Activated naive CD4-positive, alpha-beta T cell treated with anti-CD3 and anti-CD28 coated beads, Interleukin-2, amount 50 U/mL, for 72 hours (primary cell): ENCODE measurements at regions not wholly inside any gene's neighbourhood (a gene's known extent, or its start where the extent isn't known, plus 50 kb on each side); places are given as distances from the start of the nearest gene placed in this dataset.

Source experiments
- ATAC-seq, 2 donors: fragments of 150-1000 bp; cut with Tn5 transposase; 2 replicates each; pipeline ENCODE4 v1.10.0; 2021; ENCODE audit warnings: mild to moderate bottlenecking in 2 of 2, moderate library complexity in 2 of 2
- DNase-seq, 2 donors: peaks; one replicate each; pipeline ENCODE4 v3.0.0; 2021 to 2022; ENCODE audit warnings: low spot score in 2 of 2
- H3K27ac Mint-ChIP-seq, 2 donors: one replicate each; pipeline ENCODE4 v1.8.0; 2022; ENCODE audit warnings: mild to moderate bottlenecking in 2 of 2, mixed read lengths in 2 of 2
- H3K36me3 Mint-ChIP-seq, 2 donors: one replicate each; pipeline ENCODE4 v1.8.0; 2022; ENCODE audit warnings: mixed read lengths in 2 of 2
- H3K9me3 Mint-ChIP-seq, 2 donors: one replicate each; pipeline ENCODE4 v1.8.0; 2022; ENCODE audit warnings: mixed read lengths in 2 of 2

- Mint-ChIP-seq H3K9me3 (peaks cover 8 to 15% of the 10 kb centered on the region in 2 donors), H3K36me3 (peaks cover 16 to 29% of the 10 kb centered on the region in 2 donors), H3K27ac (no peak overlapping the region)
- ATAC-seq, result no peak
- DNase-seq, result no peak
Measured at GRCh38 chr14:85943192-85943591, 413.2 kb downstream of the FLRT2 start.

DNA sequence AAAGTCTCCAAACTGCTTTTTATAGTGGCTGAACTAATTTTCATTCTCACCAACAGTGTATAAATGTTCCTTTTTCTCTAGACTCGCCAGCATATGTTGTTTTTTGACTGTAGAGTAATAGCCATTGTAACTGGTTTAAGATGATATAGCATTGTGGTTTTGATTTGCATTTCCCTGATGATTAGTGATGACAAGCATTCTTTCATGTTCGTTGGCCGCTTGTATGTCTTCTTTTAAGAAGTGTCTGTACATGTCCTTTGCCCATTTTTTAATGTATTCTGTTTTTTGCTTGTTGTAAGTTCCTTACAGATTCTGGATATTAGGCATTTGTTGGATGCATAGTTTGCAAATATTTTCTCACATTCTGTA is 404.9 kb downstream of the FLRT2 start:
- Mint-ChIP-seq H3K9me3 (peaks cover 14 to 24% of the 10 kb centered on the region in 2 donors), H3K36me3 (peaks cover 17 to 24% of the 10 kb centered on the region in 2 donors), H3K27ac (peak overlapping the region; percentile 81 to 95)
- ATAC-seq, result peak; percentile 51 to 62
- DNase-seq, result no peak

DNA sequence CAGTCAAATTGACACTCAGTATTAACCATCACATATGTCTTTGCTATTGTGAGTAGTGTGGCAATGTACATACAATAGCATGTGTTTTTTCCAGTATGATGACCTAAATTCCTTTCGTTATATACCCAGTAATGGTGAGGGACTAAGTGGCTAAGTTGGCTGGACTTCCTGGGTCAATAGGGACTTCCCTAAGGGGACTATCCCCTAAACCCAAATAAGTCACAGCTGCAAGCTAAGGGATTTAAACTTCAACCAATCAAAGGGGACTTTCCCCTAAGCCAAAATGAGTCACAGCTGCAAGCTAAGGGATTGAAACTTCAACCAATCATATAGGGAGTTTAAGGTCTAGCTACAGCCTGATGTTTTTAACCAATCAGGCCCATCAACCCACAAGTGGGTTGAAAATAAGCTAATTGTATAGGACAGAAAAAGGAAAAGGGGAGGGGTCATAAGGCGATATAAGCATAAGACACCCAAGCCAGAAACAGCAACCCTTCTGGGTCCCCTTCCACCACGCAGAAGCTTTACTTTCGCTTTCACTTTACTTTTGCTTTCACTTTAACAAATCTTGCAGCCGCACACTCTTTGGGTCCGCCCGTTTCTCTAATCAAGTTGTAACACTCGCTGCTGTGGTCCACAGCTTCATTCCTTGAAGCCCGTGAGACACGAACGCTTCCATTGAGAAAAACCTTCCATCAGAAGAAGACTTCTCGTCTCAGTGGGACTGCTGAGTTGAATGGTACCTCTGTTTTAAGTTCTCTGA is 404.4 kb downstream of the FLRT2 start:
- peak; percentile 18 to 60 for DNase-seq
- Mint-ChIP-seq H3K36me3 (peaks cover 17 to 24% of the 10 kb centered on the region in 2 donors), H3K9me3 (peaks cover 14 to 24% of the 10 kb centered on the region in 2 donors), H3K27ac (peak overlapping the region; percentile 81 to 95)
- ATAC-seq, result peak; percentile 80 to 89

DNA sequence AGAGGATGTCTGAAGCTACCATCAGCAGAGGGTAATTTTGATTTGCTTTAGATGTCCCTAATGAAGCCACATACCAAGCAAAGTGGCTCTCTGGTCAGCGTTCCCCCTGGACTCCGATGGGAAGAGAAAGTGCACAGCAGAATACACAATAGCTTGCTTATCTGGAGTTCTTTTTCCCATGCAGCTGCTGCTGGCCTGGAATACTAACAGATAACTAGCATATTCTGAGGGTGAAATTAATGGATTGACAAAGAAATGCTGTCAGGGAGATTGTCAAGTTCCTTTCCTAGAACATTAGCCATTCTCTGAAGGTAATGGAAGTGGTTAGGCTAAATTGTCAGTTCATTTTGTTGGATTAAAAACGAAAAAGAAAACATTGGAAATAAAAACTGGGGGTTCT is 391.3 kb downstream of the FLRT2 start:
- no peak for DNase-seq
- no peaks in the 10 kb centered on the region for H3K9me3 Mint-ChIP-seq
- ATAC-seq, result no peak
- H3K27ac Mint-ChIP-seq, result no peak overlapping the region
- H3K36me3 Mint-ChIP-seq, result no peaks in the 10 kb centered on the region

DNA sequence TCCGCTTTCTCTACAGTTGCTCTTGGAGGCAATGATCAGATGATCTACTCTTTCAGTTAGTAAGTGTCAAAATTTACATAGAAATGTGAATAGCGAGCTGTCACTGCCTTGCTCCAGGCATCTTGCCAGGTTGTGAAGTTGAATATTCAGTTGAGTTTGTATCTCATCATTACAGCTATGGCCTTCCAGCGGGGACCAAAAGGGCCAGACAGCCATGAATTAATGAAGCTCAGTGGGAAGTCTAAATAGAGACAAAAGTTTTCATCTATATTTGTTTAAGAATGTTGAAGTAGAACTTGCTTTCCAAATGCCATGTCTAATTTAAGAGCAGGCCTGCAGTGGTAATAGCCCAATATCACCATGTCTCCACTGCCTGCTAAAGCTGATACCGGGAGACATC is 387.8 kb downstream of the FLRT2 start:
- Mint-ChIP-seq H3K36me3 (no peaks in the 10 kb centered on the region), H3K9me3 (no peaks in the 10 kb centered on the region), H3K27ac (no peak overlapping the region)
- no peak for DNase-seq
- no peak for ATAC-seq

DNA sequence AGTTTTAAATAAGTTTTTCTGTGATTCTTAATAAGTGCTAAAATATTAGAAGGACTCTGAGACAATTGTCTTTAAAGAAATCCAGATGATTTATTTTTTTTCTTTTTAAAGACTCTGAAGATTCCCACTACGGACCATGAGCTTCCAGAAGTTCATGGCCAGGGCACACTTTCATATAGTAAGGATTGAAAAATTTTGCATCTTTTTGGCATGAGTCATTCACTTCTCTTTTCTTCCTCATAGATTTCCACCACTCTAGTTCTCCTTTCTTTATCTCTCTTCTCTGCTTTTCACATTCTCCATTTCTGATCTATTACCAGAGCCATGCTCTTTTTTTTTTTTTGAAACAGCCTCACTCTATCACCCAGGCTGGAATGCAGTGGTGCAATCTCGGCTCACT is 385.8 kb downstream of the FLRT2 start:
- Mint-ChIP-seq H3K27ac (no peak overlapping the region), H3K36me3 (no peaks in the 10 kb centered on the region), H3K9me3 (no peaks in the 10 kb centered on the region)
- ATAC-seq (no peak), DNase-seq (no peak)

- no peak overlapping the region for H3K27ac Mint-ChIP-seq
- no peak for ATAC-seq
Measured at GRCh38 chr14:85912141-85912540, 382.2 kb downstream of the FLRT2 start.

GRCh38 chr14:85911044-85911443 is 381.1 kb downstream of the FLRT2 start:
- Mint-ChIP-seq H3K27ac (no peak overlapping the region), H3K9me3 (no peaks in the 10 kb centered on the region), H3K36me3 (no peaks in the 10 kb centered on the region)
- ATAC-seq (no peak), DNase-seq (no peak)

More at GRCh38 chr14:85912141-85912540, 382.2 kb downstream of the FLRT2 start:
- Mint-ChIP-seq H3K9me3 (no peaks in the 10 kb centered on the region), H3K36me3 (no peaks in the 10 kb centered on the region)
- DNase-seq, result no peak

- no peak for DNase-seq
- Mint-ChIP-seq H3K36me3 (no peaks in the 10 kb centered on the region), H3K9me3 (peaks cover 3 to 4% of the 10 kb centered on the region in 2 donors), H3K27ac (no peak overlapping the region)
- ATAC-seq, result no peak
Measured at GRCh38 chr14:85909581-85909980, 379.6 kb downstream of the FLRT2 start.

DNA sequence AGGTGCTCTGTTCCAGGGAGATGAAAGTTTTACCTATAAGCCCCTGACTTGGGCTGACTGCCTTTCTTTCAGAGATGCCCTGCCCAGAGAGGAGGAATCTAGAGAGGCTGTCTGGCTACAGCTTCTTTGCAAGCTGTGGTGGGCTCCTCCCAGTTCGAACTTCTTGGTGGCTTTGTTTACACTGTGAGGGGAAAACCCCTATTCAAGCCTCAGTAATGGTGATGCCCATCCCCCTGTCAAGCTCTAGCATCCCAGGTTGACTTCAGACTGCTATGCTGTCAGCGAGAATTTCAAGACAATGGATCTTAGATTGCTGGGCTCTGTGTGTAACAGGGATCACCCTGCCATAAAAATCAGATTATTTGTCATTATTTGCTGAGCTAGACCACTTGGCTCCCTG is 377.6 kb downstream of the FLRT2 start:
- H3K36me3 Mint-ChIP-seq, result no peaks in the 10 kb centered on the region
- ATAC-seq (no peak), DNase-seq (no peak)
- H3K27ac Mint-ChIP-seq, result no peak overlapping the region
- peaks cover 5 to 8% of the 10 kb centered on the region in 2 donors for H3K9me3 Mint-ChIP-seq

DNA sequence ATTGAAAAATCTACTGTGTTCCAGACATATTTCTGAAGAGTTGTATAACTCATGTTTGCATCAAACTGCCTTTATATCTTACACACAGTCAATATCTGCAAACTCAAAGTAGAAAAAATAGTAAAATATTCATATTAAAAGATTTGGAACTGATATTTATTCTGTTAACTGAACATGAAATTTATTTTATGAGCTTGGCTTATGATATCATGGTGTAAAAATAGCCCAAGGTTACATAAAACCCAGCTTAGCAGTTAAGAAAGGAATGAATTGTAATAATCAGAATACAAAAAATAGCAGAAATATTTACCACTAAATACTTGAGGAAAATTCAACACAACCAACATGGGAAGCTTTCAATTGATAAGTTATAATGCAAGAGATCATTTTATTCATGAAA is 367.9 kb downstream of the FLRT2 start:
- H3K36me3 Mint-ChIP-seq, result no peaks in the 10 kb centered on the region
- no peak overlapping the region for H3K27ac Mint-ChIP-seq
- H3K9me3 Mint-ChIP-seq, result no peaks in the 10 kb centered on the region
- ATAC-seq (no peak), DNase-seq (no peak)

DNA sequence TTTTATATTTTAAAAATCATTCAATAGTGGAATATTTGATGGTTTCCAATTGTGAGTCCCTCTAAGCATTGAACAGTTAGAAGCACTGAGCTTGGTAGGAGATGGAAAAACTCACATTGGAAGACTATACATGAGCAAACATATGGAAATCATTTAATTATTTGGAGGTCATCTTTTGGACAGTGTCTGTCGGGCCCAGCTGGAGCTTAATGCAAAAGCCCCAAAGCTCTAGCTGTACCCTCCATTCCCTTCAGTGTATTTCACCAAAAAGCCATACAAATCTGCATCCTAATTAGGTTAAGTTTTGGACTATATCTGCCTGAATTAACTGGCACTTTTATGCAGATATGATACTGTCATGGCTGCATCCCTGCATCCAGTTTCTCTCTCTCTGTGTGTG is 365.7 kb downstream of the FLRT2 start:
- ATAC-seq (no peak), DNase-seq (no peak)
- H3K27ac Mint-ChIP-seq, result no peak overlapping the region
- no peaks in the 10 kb centered on the region for H3K9me3 Mint-ChIP-seq
- H3K36me3 Mint-ChIP-seq, result no peaks in the 10 kb centered on the region

- DNase-seq (no peak), ATAC-seq (no peak)
- H3K27ac Mint-ChIP-seq, result no peak overlapping the region
- H3K9me3 Mint-ChIP-seq, result no peaks in the 10 kb centered on the region
- H3K36me3 Mint-ChIP-seq, result no peaks in the 10 kb centered on the region
Measured at GRCh38 chr14:85892251-85892650, 362.3 kb downstream of the FLRT2 start.

DNA sequence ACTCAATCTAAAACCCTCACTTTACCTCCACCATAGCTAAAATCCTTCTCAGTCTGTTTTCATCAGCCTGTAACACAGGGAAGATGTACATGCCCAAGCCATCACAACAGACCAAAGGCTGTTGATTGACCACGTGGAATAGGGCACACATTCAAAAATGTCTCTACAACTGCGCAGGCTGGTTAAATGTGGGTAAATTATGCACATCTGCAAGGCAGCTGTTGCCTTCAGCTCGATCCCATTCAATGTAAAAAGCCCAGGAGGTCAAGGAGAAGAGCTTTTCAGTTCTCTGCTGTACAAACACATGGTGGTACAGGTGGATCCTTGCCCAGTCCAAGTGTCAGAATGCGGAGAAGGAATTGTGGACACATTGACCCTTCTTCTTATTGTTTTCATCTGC is 354.0 kb downstream of the FLRT2 start:
- Mint-ChIP-seq H3K9me3 (peaks cover 0 to 4% of the 10 kb centered on the region in 2 donors), H3K36me3 (no peaks in the 10 kb centered on the region), H3K27ac (no peak overlapping the region)
- ATAC-seq, result no peak
- no peak for DNase-seq

- Mint-ChIP-seq H3K9me3 (peaks cover 0 to 4% of the 10 kb centered on the region in 2 donors), H3K36me3 (no peaks in the 10 kb centered on the region), H3K27ac (no peak overlapping the region)
- no peak for DNase-seq
- no peak for ATAC-seq
Measured at GRCh38 chr14:85883101-85883500, 353.2 kb downstream of the FLRT2 start.

- ATAC-seq (no peak), DNase-seq (no peak)
- H3K36me3 Mint-ChIP-seq, result no peaks in the 10 kb centered on the region
- H3K9me3 Mint-ChIP-seq, result peaks cover 0 to 4% of the 10 kb centered on the region in 2 donors
- H3K27ac Mint-ChIP-seq, result no peak overlapping the region
Measured at GRCh38 chr14:85881935-85882334, 352.0 kb downstream of the FLRT2 start.

DNA sequence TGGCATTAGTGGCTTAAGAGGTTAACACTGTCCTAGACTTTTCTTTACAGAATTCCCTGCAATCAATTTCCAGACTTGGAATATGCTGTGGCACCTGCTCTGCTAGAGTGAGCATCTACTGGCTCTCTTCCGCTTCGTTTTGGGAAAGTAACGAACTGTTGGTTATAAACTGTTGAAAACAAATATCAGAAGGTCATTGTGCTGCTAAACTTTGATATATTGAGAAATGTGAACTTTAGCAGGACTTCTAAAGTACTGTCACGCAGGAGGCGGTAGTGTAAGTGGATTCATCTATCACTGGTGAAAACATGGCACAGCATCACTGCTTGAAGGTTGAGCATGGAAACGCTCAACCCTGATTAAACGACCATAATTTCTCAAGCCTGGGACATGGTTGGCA is 348.9 kb downstream of the FLRT2 start:
- no peak for DNase-seq
- H3K27ac Mint-ChIP-seq, result no peak overlapping the region
- no peak for ATAC-seq
- no peaks in the 10 kb centered on the region for H3K36me3 Mint-ChIP-seq
- peaks cover 0 to under 1% of the 10 kb centered on the region in 2 donors for H3K9me3 Mint-ChIP-seq

- Mint-ChIP-seq H3K27ac (no peak overlapping the region), H3K36me3 (no peaks in the 10 kb centered on the region), H3K9me3 (peaks cover 0 to 4% of the 10 kb centered on the region in 2 donors)
- DNase-seq, result no peak
- no peak for ATAC-seq
Measured at GRCh38 chr14:85873006-85873405, 343.1 kb downstream of the FLRT2 start.
